Stimulated activated CD8-positive, alpha-beta memory T cell treated with anti-CD3 and anti-CD28 coated beads, Interleukin-7, amount 100 ng/mL, for 24 hours (primary cell): ENCODE measurements at regions not wholly inside any gene's neighbourhood (a gene's known extent, or its start where the extent isn't known, plus 50 kb on each side); places are given as distances from the start of the nearest gene placed in this dataset.
"Not testable (repeated sequence)": the region's sequence is repeated elsewhere in the genome, so short reads cannot be mapped to it uniquely, and the experiment has no call there.

ENCODE experiments used
- DNase-seq: peaks from one replicate; pipeline ENCODE4 v3.0.0-alpha.2; 2020; ENCODE audit warnings: low read depth

GRCh38 chr12:9336375-9337011, 128.3 kb upstream of the PZP start:
- not testable (repeated sequence) for DNase-seq

- no peak for DNase-seq
Observed at GRCh38 chr12:9335867-9336266, 127.7 kb upstream of the PZP start.

GRCh38 chr12:9334964-9335363, 126.8 kb upstream of the PZP start:
- DNase-seq, result no peak

GRCh38 chr12:9334041-9334692, 126.0 kb upstream of the PZP start:
- DNase-seq, result no peak

GRCh38 chr12:9333161-9333560, 125.0 kb upstream of the PZP start:
- DNase-seq, result no peak

- DNase-seq, result no peak
Observed at GRCh38 chr12:9332564-9332963, 124.4 kb upstream of the PZP start.

GRCh38 chr12:9331218-9331626, 123.0 kb upstream of the PZP start:
- DNase-seq, result peak; percentile 70

- DNase-seq, result no peak
Observed at GRCh38 chr12:9329019-9329418, 120.8 kb upstream of the PZP start.

- DNase-seq, result no peak
Observed at GRCh38 chr12:9328065-9328464, 119.9 kb upstream of the PZP start.

GRCh38 chr12:9327320-9327719, 119.1 kb upstream of the PZP start:
- no peak for DNase-seq

- not testable (repeated sequence) for DNase-seq
Observed at GRCh38 chr12:9326849-9327248, 118.7 kb upstream of the PZP start.

- no peak for DNase-seq
Observed at GRCh38 chr12:9326085-9326484, 117.9 kb upstream of the PZP start.

- DNase-seq, result no peak
Observed at GRCh38 chr12:9325471-9325870, 117.3 kb upstream of the PZP start.

GRCh38 chr12:9324782-9325181, 116.6 kb upstream of the PZP start:
- no peak for DNase-seq

- DNase-seq, result no peak
Observed at GRCh38 chr12:9323144-9323681, 115.0 kb upstream of the PZP start.

- no peak for DNase-seq
Observed at GRCh38 chr12:9319842-9320173, 111.6 kb upstream of the PZP start.

GRCh38 chr12:9319044-9319841, 111.0 kb upstream of the PZP start:
- DNase-seq, result no peak

- DNase-seq, result not testable (repeated sequence)
Observed at GRCh38 chr12:9313479-9313878, 105.3 kb upstream of the PZP start.

- DNase-seq, result not testable (repeated sequence)
Observed at GRCh38 chr12:9312406-9313392, 104.5 kb upstream of the PZP start.

GRCh38 chr12:9311454-9311853, 103.3 kb upstream of the PZP start:
- DNase-seq, result not testable (repeated sequence)

- DNase-seq, result not testable (repeated sequence)
Observed at GRCh38 chr12:9310645-9311044, 102.5 kb upstream of the PZP start.

- DNase-seq, result not testable (repeated sequence)
Observed at GRCh38 chr12:9309749-9310148, 101.6 kb upstream of the PZP start.
